HG03457 (cell line): ENCODE measurements at regions not wholly inside any gene's neighbourhood (a gene's known extent, or its start where the extent isn't known, plus 50 kb on each side); places are given as distances from the start of the nearest gene placed in this dataset.

Experiments used
- ATAC-seq: cut with Tn5 transposase; IDR thresholded peaks from one replicate; pipeline ENCODE4 v1.9.1; 2021; ENCODE audit warnings: moderate number of reproducible peaks; ENCODE audit not compliant: unreplicated experiment

DNA sequence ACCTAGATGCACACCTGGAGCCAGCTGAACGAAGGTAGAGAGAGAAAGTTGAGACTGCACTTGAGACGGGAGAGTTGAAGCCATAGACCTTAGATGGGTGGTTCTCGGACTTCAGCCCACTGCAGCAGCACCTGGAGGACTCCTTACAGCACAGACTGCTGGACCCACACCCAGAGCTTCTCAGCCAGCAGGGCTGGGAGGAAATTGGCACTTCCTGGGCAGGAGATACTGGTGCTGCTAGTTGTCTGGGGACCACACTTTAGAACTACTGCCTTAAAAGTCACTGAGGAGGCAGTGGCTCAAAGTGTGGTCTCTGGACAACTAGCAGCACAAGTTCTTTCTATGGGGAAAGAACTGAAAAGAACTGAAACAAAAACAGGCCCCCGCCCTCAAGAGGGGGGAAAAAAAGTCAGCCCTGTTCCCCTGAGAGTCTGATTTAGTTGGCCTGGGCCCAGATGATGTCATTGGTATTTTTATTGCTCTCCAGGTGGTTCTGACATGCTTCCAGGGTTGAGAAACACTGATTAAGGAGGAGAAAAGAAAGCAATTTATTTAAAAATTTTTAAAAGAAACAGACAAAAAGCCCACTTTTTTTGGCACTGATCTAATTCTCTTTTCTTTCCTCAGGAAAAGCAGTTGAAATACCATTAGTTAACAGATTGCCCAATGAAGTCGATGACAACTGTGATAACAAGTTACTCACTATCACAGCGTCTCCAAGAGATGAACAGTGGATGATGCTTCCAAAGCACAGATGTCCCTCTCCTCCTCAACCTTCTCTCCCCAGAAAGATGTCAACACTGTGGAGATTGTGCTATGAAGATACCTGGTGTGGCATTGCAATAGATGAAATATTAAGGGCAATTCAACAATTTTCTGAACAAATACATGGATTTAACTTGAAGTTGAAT is 73.6 kb upstream of the ADAMTS16 start:
- no peak for ATAC-seq

DNA sequence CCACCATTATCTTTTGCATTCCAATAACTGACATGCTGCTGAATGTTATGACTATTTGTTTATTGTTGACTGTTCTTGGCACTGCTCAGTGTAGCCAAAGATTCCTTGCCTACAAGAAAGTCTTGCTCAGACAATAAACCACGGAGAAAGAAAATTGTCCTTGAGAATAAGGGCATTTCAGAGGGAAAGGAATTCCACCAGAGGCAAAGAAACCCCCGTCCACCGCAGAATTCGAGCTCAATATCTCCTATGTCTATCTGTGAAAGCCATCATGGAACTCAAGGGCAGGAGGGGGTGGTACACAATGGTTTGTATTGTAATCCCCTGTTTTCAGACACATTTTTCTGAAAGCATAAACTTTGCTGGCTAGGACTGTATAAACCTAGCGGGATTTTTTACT is 70.3 kb upstream of the ADAMTS16 start:
- no peak for ATAC-seq

DNA sequence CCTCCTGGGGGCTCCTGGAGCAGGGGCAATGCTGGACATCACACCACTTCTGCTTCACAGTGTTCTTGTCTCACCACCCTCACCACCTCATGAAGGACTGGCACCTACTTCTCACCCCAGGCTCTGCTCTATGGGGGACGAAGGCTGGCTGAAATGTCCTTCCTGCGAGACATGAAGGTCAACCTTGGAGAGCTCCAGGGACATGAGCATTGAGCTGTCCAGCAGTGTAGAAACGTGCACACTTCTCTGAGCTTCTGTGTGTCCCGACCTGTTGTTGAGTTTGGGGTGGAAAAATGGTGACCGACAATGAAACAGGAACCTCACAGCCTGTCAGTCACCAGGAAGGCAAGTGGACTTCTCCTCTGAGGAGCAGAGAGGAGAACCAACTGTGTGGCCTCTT is 68.6 kb upstream of the ADAMTS16 start:
- ATAC-seq = no peak

DNA sequence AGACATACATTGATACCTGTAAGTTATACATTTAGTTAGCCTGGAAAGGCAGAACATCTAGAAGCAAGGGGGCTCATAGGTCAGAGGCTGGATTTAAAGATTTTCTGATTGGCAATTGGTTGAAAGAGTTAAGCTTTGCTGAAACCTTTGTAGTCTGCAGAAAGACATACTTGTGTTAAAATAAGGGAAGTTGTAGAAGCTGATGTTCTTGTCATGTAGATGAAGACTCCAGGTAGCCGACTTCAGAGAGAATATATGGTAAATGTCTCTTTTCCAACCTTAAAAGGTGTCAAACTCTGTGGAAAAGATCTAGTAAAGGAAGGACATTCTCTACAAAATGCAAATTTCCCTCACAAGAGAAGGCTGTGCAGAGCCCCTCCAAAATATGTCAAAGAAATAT is 62.9 kb upstream of the ADAMTS16 start:
- ATAC-seq = no peak

DNA sequence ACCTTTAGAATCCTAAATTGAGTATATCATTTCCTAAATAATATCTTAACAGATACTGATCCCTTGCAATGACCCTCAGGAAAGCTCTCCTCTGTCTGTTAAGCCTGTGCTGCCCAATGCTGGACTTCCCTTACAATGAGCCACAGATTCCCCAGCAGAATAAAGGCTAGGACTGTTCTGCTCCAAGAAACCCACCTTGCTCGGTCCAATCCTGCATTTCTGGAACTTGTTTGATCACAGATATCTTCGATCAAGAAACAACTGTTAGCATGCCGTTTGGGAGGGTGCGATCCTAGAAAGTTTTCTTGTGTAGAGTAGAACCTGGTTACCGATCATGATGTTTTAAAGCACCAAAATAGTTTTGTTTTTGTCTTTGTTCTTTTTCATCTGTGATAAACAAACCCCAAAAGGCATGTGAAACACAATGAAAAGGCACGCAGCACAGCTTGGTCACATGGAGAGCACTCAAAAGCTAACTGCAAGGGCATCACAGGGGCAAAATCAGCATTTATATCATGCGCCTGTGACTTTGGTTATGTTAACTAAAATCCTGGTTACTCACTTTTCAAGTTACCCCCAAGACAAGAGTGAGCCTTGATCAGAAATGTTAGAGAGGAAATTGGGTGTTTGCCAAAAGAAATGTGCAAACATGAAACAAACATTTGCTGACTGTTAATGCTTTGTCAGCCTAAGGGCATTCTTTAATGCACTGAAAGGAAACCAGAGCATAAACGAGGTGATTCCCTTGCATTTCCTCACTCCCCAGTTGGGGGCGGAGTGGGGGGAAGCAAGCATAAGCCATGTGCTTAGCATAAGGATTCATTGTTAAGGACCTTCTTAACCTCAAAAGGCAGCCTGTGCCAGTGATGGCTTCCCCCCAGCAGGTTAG is 61.9 kb upstream of the ADAMTS16 start:
- no peak for ATAC-seq

DNA sequence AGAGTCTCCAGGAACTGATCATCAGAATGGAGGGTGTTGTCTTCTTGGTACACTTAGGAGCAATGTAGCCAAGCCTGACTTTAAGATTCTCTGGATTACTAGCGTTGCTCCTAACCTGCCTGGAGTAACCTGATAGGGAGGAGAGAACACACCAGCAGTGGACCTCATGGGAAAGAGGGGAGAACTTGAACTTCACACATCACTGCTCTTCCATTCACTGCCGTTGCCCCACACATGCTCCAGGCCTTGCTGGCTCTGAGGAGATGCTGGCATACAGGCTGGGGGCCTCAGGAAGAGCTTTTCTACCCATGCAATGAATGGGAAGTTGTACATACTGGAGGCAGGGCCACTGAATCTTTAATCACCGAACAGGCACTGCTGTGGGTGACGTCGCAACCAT is 60.3 kb upstream of the ADAMTS16 start:
- no peak for ATAC-seq

DNA sequence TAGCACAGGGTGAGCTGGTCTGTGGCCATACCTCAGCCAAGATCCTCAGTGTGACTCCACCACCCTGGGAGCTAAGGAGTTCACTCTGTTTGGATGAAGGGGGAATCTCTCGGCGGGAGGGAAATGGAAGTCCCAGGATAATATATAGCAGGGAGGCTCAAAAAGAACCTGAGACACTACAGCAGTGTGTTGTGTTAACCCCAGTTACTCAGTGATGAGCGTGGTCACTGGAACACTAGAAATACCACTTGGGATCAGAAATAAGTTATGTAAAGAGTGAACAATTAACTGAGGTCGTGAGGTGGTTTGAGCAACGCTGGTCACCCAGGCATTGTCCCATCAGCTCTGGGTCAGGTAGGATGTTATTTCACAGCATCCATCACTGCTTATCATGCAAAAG is 59.3 kb upstream of the ADAMTS16 start:
- no peak for ATAC-seq

DNA sequence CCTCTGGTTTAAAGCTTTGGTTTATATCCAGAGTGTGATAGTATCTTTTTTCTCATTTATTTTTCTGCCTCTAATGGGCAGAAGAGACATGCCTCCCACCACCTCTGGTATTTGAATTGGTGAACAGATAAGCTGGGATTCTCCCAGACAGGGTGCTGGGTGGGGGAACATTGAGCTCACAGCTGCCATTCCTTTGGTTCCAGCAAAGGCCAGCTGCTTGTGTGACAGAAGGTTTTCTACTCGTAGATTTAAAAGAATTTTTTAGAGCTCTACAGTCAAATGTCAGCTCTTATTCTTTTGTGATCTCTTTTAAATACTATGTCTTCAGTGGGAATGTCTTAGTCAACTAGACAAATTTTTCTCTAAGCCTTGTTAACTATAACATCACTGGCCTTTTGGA is 54.7 kb upstream of the ADAMTS16 start:
- ATAC-seq = no peak

DNA sequence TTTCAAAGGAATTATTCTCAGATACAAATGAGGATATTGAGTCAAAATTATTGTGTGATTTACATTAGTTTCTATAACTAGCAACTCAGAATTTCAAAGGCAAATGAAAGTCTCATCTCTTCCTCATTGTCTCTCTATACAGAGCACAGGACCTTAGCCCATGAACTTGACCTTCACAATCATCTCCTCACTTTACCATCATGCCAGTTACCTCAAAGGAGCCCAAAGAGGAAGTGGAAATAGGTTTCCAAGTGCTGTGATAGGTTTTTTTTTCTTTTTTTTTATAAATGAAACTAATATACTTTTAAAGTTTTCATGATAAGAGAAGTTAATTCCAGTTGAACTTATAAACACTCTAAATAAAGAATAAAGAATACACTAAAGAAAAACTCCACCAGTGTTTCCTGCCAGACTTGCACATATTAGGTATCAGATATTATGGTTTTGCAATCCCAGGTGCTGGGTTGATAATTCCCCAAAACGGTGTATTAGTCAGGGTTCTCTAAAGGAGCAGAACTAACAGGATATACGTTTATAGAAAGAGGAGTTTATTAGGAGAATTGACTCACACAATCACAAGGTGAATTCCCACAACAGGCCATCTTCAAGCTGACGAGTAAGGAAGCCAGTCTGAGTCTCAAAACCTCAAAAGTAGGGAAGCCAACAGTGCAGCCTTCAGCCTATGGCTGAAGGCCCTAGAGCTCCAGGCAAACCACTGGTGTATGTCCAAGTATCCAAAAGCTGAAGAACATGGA is 50.1 kb upstream of the ADAMTS16 start:
- ATAC-seq = no peak
